Right lobe of liver (tissue), 4 donors: ENCODE measurements at regions not wholly inside any gene's neighbourhood (a gene's known extent, or its start where the extent isn't known, plus 50 kb on each side); places are given as distances from the start of the nearest gene placed in this dataset.

ENCODE experiments used
- CTCF ChIP-seq, 4 donors: fragments of 200-600 bp in 3 of 4; fragments of 450-650 bp in 1 of 4; IDR thresholded peaks; one replicate each; pipeline versions ENCODE4 v1.5.1 to v1.8.0; 2016 to 2022; ENCODE audit warnings: antibody characterized with exemption in 4 of 4, mild to moderate bottlenecking in 2 of 4
- POLR2A ChIP-seq: fragments of 450-650 bp; IDR thresholded peaks from one replicate; pipeline ENCODE4 v1.6.1; 2017; ENCODE audit warnings: antibody characterized with exemption, mild to moderate bottlenecking
- donor health status: DM: no; HTN: no; CAD: no.
- donor health status: DM: no; HTN: no; CAD: no.
- donor health status: DM: no; HTN: yes; CAD: no.

- no peak for TF ChIP-seq CTCF (IDR thresholded peaks at IDR 0.05)
- no peak for TF ChIP-seq POLR2A
These were observed 608.7 kb downstream of the KCTD16 start for GRCh38 chr5:144779368-144779767.
